ENCODE measurements at regions not wholly inside any gene's neighbourhood (a gene's known extent, or its start where the extent isn't known, plus 50 kb on each side); places are given as distances from the start of the nearest gene placed in this dataset.

DNA sequence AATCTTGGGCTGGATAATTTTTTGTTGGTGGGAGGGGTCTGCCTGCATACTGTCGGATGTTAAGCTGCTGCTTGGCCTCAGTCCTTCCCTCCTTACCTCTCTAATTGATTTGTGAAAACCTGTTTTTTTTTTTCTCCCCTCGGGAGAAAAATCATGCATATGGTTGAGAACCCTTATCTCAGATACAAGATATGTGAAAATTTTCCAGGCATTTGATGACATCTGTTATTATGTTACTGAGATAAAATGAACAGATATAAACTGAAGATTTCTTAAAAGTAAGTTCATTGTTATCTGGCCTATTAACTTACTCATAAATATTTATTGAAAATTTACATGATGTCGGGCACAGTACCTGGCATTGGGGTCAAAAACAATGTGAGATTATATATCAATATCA is 1375.7 kb downstream of the PCDH9 start:
- Histone ChIP-seq H3K36me3 (no peaks in the 10 kb centered on the region), H3K27me3 (ENCODE audit: insufficient read depth, low read depth, severe bottlenecking) (no peaks in the 10 kb centered on the region), H3K27ac (no peak overlapping the region), H3K4me3 (ENCODE audit: low read depth, low read length) (no peak overlapping the region), H3K9me3 (ENCODE audit: severe bottlenecking) (no peaks in the 10 kb centered on the region)
- TF ChIP-seq, protein P1, sequence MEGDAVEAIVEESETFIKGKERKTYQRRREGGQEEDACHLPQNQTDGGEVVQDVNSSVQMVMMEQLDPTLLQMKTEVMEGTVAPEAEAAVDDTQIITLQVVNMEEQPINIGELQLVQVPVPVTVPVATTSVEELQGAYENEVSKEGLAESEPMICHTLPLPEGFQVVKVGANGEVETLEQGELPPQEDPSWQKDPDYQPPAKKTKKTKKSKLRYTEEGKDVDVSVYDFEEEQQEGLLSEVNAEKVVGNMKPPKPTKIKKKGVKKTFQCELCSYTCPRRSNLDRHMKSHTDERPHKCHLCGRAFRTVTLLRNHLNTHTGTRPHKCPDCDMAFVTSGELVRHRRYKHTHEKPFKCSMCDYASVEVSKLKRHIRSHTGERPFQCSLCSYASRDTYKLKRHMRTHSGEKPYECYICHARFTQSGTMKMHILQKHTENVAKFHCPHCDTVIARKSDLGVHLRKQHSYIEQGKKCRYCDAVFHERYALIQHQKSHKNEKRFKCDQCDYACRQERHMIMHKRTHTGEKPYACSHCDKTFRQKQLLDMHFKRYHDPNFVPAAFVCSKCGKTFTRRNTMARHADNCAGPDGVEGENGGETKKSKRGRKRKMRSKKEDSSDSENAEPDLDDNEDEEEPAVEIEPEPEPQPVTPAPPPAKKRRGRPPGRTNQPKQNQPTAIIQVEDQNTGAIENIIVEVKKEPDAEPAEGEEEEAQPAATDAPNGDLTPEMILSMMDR (IDR thresholded peaks at IDR 0.05; ENCODE audit: low read depth, low read length), result no peak
- no peak for DNase-seq

DNA sequence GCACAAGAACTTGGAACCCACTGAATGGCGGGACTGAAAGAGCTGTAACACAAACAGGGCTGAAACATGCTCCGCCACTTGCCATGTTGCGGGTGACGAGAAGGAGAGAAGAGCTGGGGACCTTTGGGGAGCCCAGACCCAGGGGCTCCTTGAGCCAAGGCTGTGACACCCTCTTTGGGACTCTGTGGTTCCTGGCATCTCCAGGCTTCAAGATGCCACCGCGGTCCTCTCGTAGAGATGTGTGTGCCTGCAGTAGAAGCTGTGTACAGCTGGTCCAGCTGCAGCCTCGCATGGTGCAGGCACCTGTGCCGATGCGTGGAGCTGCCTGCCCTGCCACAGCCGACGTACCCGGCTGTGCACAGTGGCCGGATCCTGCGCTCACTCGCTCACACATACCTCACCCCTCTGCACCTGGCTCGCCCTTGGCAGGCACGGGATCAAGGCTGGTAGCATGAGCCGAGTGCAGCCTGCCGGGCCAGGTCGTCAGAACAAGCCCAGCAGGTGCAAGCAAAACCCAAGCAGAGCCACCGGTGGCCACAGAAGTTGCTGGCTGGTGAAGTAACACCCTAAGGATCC is 1385.8 kb downstream of the PCDH9 start:
- H3K9me3 ChIP-seq (ENCODE audit: severe bottlenecking), result no peaks in the 10 kb centered on the region
- no peak for DNase-seq
- no peak overlapping the region for H3K4me3 ChIP-seq (ENCODE audit: low read depth, low read length)
- H3K36me3 ChIP-seq, result no peaks in the 10 kb centered on the region
- no peaks in the 10 kb centered on the region for H3K27me3 ChIP-seq (ENCODE audit: insufficient read depth, low read depth, severe bottlenecking)
- TF ChIP-seq, protein P1 (IDR thresholded peaks at IDR 0.05; ENCODE audit: low read depth, low read length), result no peak
- H3K27ac ChIP-seq, result no peak overlapping the region

GRCh38 chr13:65843314-65843731 is 1386.8 kb downstream of the PCDH9 start:
- Histone ChIP-seq H3K27ac (no peak overlapping the region), H3K9me3 (ENCODE audit: severe bottlenecking) (no peaks in the 10 kb centered on the region), H3K4me3 (ENCODE audit: low read depth, low read length) (no peak overlapping the region), H3K36me3 (no peaks in the 10 kb centered on the region), H3K27me3 (ENCODE audit: insufficient read depth, low read depth, severe bottlenecking) (no peaks in the 10 kb centered on the region)
- TF ChIP-seq, protein P1 (IDR thresholded peaks at IDR 0.05; ENCODE audit: low read depth, low read length), result no peak
- no peak for DNase-seq

DNA sequence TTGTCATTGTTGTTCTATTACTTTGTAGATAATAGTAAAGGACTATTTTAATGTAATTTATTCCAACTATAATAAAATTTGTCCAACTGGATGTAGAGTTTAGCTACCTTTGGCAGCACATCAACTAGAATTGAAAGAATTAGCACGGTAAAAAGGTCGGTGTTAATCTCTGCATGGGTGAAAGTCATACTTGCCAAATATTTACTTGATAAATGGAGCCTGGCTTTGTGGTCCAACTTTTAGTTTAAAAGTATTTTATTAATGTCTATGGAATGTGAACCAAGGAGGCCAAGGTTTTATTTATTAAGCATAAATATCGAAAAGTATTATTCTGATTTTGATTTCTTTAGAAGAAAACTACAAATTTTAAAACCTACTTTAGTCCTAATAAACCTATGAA is 1389.0 kb downstream of the PCDH9 start:
- Histone ChIP-seq H3K9me3 (ENCODE audit: severe bottlenecking) (no peaks in the 10 kb centered on the region), H3K27me3 (ENCODE audit: insufficient read depth, low read depth, severe bottlenecking) (no peaks in the 10 kb centered on the region), H3K27ac (no peak overlapping the region), H3K4me3 (ENCODE audit: low read depth, low read length) (no peak overlapping the region), H3K36me3 (no peaks in the 10 kb centered on the region)
- no peak for DNase-seq
- TF ChIP-seq, protein P1 (IDR thresholded peaks at IDR 0.05; ENCODE audit: low read depth, low read length), result no peak

DNA sequence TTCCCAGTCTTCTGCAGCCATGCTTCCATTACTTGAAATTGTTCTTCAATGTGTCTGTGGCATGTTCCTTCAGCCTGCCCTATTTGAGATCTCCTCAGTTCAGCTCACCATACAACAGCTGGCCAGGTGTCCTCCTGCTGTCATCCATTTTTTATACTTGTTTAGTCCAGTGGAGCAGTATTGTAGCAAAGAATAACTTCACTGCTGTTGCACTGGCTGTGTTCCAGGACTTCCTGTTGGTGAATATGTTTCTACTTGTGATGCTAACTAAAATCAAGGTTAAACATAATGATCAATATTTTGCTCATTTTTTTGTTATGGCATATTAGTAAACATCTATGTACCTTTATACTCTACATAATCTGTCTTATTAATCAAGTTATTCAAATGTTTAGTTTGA is 1394.1 kb downstream of the PCDH9 start:
- no peak overlapping the region for H3K27ac ChIP-seq
- no peak overlapping the region for H3K4me3 ChIP-seq (ENCODE audit: low read depth, low read length)
- H3K27me3 ChIP-seq (ENCODE audit: insufficient read depth, low read depth, severe bottlenecking), result no peaks in the 10 kb centered on the region
- no peaks in the 10 kb centered on the region for H3K9me3 ChIP-seq (ENCODE audit: severe bottlenecking)
- TF ChIP-seq, protein P1 (IDR thresholded peaks at IDR 0.05; ENCODE audit: low read depth, low read length), result no peak
- DNase-seq, result no peak
- H3K36me3 ChIP-seq, result no peaks in the 10 kb centered on the region

GRCh38 chr13:65834897-65835296 is 1395.2 kb downstream of the PCDH9 start:
- DNase-seq, result no peak
- H3K36me3 ChIP-seq, result no peaks in the 10 kb centered on the region
- H3K9me3 ChIP-seq (ENCODE audit: severe bottlenecking), result no peaks in the 10 kb centered on the region
- no peak overlapping the region for H3K4me3 ChIP-seq (ENCODE audit: low read depth, low read length)
- no peak overlapping the region for H3K27ac ChIP-seq
- no peaks in the 10 kb centered on the region for H3K27me3 ChIP-seq (ENCODE audit: insufficient read depth, low read depth, severe bottlenecking)
- TF ChIP-seq, protein P1 (IDR thresholded peaks at IDR 0.05; ENCODE audit: low read depth, low read length), result no peak
